GM12892 (cell line): ENCODE measurements at regions not wholly inside any gene's neighbourhood (a gene's known extent, or its start where the extent isn't known, plus 50 kb on each side); places are given as distances from the start of the nearest gene placed in this dataset.

Experiments
- POLR2A ChIP-seq: IDR thresholded peaks from 2 replicates; pipeline ENCODE4 v1.6.1; 2011; ENCODE audit warnings: low read depth, low read length, control low read depth
- TAF1 ChIP-seq: IDR thresholded peaks from 2 replicates; pipeline ENCODE4 v1.6.1; 2011; ENCODE audit warnings: low read depth, mild to moderate bottlenecking, control low read depth, low read length, borderline replicate concordance

GRCh38 chr2:217731805-217732204 lies 271.0 kb downstream of the TNS1 start:
- TF ChIP-seq TAF1 (no peak), POLR2A (no peak)
